ENCODE measurements at regions not wholly inside any gene's neighbourhood (a gene's known extent, or its start where the extent isn't known, plus 50 kb on each side); places are given as distances from the start of the nearest gene placed in this dataset.

DNA sequence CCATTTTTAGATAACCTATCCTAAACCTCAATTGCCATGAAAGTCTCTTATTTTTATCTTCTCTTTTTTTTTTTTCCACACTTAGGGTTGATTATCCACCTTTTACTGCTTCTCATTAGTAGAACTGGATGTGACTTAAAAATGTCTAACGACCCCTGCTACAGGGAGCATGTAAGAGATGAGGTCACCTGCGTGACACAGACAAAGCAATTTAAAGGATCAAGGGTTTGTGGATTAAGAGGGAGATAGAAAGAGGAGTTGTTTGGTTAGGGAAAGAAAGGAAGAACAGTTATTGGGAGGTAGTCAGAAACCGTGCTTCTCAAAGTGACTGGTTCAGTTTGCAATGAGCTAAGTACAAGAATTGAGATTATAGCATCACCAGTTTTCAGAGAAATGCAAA, 239.1 kb downstream of the ALX1 start:
- WGBS, 2 donors, result 42 to 47% methylated on average over 3 of the region's 3 CpGs
- H3K36me3 ChIP-seq, result no peaks in the 10 kb centered on the region
- no peak for TF ChIP-seq POLR2A (IDR thresholded peaks at IDR 0.05)
- TF ChIP-seq, protein P1, sequence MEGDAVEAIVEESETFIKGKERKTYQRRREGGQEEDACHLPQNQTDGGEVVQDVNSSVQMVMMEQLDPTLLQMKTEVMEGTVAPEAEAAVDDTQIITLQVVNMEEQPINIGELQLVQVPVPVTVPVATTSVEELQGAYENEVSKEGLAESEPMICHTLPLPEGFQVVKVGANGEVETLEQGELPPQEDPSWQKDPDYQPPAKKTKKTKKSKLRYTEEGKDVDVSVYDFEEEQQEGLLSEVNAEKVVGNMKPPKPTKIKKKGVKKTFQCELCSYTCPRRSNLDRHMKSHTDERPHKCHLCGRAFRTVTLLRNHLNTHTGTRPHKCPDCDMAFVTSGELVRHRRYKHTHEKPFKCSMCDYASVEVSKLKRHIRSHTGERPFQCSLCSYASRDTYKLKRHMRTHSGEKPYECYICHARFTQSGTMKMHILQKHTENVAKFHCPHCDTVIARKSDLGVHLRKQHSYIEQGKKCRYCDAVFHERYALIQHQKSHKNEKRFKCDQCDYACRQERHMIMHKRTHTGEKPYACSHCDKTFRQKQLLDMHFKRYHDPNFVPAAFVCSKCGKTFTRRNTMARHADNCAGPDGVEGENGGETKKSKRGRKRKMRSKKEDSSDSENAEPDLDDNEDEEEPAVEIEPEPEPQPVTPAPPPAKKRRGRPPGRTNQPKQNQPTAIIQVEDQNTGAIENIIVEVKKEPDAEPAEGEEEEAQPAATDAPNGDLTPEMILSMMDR (IDR thresholded peaks at IDR 0.05), result no peak
- no peak for DNase-seq
- H3K27me3 ChIP-seq, result no peaks in the 10 kb centered on the region
- intact Hi-C loops (cut with DNase I), result no loop called here
- no peak overlapping the region for H3K4me3 ChIP-seq (replicated peaks in 1 of 3)
- no peaks in the 10 kb centered on the region for H3K9me3 ChIP-seq
- no peaks in the 10 kb centered on the region for H3K4me1 ChIP-seq
- no peak overlapping the region for H3K27ac ChIP-seq

DNA sequence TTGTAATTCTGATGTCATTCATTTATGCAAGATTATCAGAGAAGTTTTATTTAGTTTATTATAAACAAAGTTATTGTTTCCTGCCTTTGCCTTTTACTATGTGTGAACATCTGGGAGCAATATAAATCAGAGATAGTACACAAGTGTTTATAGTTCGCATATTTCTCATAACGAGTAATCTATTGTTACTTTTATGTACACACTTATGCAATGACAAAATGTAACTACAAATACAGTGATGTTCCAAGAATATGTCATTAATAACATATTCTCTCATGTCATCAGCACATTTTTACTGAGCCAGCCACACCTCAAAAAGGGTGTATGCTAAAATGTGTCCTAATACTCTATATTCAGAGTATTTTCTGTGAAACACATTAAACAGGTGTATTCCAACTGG, 243.2 kb downstream of the ALX1 start:
- no peaks in the 10 kb centered on the region for H3K36me3 ChIP-seq
- whole genome bisulfite sequencing, 2 donors, result 86 to 90% methylated on average over 2 of the region's 2 CpGs
- no peak for DNase-seq
- H3K4me1 ChIP-seq, result no peaks in the 10 kb centered on the region
- TF ChIP-seq POLR2A (IDR thresholded peaks at IDR 0.05), result no peak
- TF ChIP-seq, protein P1 (IDR thresholded peaks at IDR 0.05), result no peak
- intact Hi-C loops (cut with DNase I), result no loop called here
- H3K9me3 ChIP-seq, result no peaks in the 10 kb centered on the region
- no peaks in the 10 kb centered on the region for H3K27me3 ChIP-seq
- H3K4me3 ChIP-seq (replicated peaks in 1 of 3), result no peak overlapping the region
- no peak overlapping the region for H3K27ac ChIP-seq

DNA sequence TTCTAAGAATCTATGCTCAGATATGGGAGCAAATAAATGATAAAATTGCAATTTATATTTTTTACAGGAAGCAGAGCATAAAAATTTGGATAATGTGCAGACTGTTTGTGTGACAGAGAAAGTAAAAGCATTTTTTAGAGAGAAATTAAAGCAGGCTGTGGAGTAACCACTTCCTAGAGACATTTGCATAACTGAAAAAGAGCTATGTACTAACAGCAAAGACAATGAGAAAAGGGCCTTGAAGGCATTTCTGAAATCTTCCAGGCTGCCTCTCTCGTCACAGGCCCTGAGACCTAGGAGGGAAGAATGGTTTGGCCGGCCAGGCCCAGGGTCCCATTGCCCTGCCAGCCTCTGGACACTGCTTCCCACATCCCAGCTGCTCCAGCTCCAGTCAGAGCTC, 247.2 kb downstream of the ALX1 start:
- Histone ChIP-seq H3K27me3 (no peaks in the 10 kb centered on the region), H3K9me3 (no peaks in the 10 kb centered on the region), H3K27ac (no peak overlapping the region), H3K4me1 (no peaks in the 10 kb centered on the region), H3K4me3 (replicated peaks in 1 of 3) (no peak overlapping the region), H3K36me3 (no peaks in the 10 kb centered on the region)
- intact Hi-C loops (cut with DNase I), result no loop called here
- DNase-seq, result no peak
- 62 to 85% methylated on average over 1 to 2 of the region's 2 CpGs for WGBS, 2 donors
- no peak for TF ChIP-seq POLR2A (IDR thresholded peaks at IDR 0.05)

DNA sequence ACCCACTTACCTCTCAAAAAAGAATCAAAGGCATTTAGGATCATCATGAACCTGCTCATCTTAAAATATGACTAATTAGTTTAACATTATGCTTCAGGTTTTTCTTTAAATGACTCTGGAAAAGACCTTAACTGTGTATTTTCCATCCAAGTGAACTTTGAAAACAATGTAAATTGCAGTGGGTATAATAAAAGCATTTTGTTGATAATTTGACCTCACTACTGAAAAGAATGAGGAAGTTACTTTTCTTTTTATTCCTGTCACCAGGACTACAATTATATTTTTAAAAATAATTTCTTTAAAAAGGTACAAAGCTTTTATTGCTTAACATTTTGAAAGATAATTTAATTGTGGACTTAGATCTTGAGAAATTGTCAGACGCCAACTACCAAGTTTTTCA, 249.9 kb downstream of the ALX1 start:
- Histone ChIP-seq H3K4me3 (replicated peaks in 1 of 3) (no peak overlapping the region), H3K27me3 (no peaks in the 10 kb centered on the region), H3K27ac (no peak overlapping the region), H3K9me3 (no peaks in the 10 kb centered on the region), H3K4me1 (no peaks in the 10 kb centered on the region), H3K36me3 (no peaks in the 10 kb centered on the region)
- intact Hi-C loops (cut with DNase I), result no loop called here
- DNase-seq, result no peak
- TF ChIP-seq POLR2A (IDR thresholded peaks at IDR 0.05), result no peak
- TF ChIP-seq, protein P1 (IDR thresholded peaks at IDR 0.05), result no peak
- 88 to 90% methylated on average over 1 of the region's 1 CpG for WGBS, 2 donors

DNA sequence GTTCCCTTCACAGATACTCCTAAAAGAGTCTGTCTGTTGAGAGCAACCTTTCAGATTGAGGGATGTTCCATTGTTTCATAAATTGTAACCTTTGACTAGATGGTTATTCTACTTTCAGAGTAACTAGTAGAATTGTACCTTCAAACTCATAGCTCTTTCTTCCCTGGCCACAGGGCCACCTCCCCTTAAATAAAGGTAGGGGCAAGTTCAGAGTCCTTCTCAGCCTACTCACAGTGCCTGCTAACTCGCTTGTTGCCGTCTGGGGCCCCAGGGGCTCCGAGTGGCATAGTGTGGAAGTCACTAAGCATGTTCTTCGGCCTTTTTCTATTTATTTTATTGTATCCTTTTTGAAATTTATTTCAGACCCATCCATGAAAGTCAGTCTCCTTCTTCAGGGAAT, 250.4 kb downstream of the ALX1 start:
- Histone ChIP-seq H3K4me3 (replicated peaks in 1 of 3) (no peak overlapping the region), H3K4me1 (no peaks in the 10 kb centered on the region), H3K9me3 (no peaks in the 10 kb centered on the region), H3K36me3 (no peaks in the 10 kb centered on the region), H3K27me3 (no peaks in the 10 kb centered on the region), H3K27ac (no peak overlapping the region)
- WGBS, 2 donors, result 90 to 92% methylated on average over 4 of the region's 4 CpGs
- TF ChIP-seq, protein P1 (IDR thresholded peaks at IDR 0.05), result no peak
- TF ChIP-seq POLR2A (IDR thresholded peaks at IDR 0.05), result no peak
- no peak for DNase-seq
- intact Hi-C loops (cut with DNase I), result no loop called here

DNA sequence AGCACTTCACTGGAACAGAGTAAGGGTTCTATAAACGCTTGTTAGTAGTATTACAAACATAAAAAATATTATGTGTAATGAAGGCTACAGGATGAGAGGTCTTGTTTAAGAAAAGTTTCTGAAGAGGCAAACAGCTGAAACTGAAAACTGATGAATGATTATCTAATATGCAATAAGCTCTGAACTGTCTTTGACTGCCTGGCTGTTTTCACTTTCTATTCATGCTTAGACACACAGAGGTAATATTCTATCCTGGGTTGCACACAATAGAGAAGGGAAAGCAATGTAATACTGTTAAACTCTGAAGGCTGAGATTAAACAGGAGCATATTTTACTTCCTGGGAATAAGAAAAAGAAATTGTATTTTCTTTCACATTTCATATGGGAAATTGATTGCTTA, 251.3 kb downstream of the ALX1 start:
- Histone ChIP-seq H3K36me3 (no peaks in the 10 kb centered on the region), H3K4me1 (no peaks in the 10 kb centered on the region), H3K27me3 (no peaks in the 10 kb centered on the region), H3K4me3 (replicated peaks in 1 of 3) (no peak overlapping the region), H3K9me3 (no peaks in the 10 kb centered on the region), H3K27ac (no peak overlapping the region)
- intact Hi-C loops (cut with DNase I), result no loop called here
- DNase-seq, result no peak
- TF ChIP-seq, protein P1 (IDR thresholded peaks at IDR 0.05), result no peak
- TF ChIP-seq POLR2A (IDR thresholded peaks at IDR 0.05), result no peak
- WGBS, 2 donors, result 41 to 74% methylated on average over 1 of the region's 1 CpG
